ENCODE measurements at regions not wholly inside any gene's neighbourhood (a gene's known extent, or its start where the extent isn't known, plus 50 kb on each side); places are given as distances from the start of the nearest gene placed in this dataset.

GRCh38 chr13:60765700-60766411 lies 368.8 kb downstream of the TDRD3 start:
- Histone ChIP-seq H3K36me3 (no peaks in the 10 kb centered on the region), H4K20me1 (no peaks in the 10 kb centered on the region), H3K9ac (no peak overlapping the region), H3K4me1 (no peaks in the 10 kb centered on the region), H3K27me3 (0 out of 2 replicates have a peak, but pooled peaks cover 3% of the 10 kb centered on the region), H3K9me3 (no peaks in the 10 kb centered on the region), H3K4me2 (no peak overlapping the region), H3K4me3 (no peak overlapping the region), H3K27ac (no peak overlapping the region)
- TF ChIP-seq Cebpa-rat (IDR thresholded peaks at IDR 0.05), result no peak

- TF ChIP-seq Cebpa-rat (IDR thresholded peaks at IDR 0.05), result no peak
- Histone ChIP-seq H3K4me1 (no peaks in the 10 kb centered on the region), H3K4me2 (no peak overlapping the region), H4K20me1 (no peaks in the 10 kb centered on the region), H3K9ac (no peak overlapping the region), H3K36me3 (no peaks in the 10 kb centered on the region), H3K27ac (no peak overlapping the region), H3K4me3 (no peak overlapping the region), H3K27me3 (no peaks in the 10 kb centered on the region), H3K9me3 (no peaks in the 10 kb centered on the region)
These were observed 362.5 kb downstream of the TDRD3 start for GRCh38 chr13:60759499-60759898.

- H4K20me1 ChIP-seq, result no peaks in the 10 kb centered on the region
- H3K9me3 ChIP-seq, result no peaks in the 10 kb centered on the region
- H3K9ac ChIP-seq, result no peak overlapping the region
- TF ChIP-seq Cebpa-rat (IDR thresholded peaks at IDR 0.05), result no peak
- H3K27me3 ChIP-seq, result no peaks in the 10 kb centered on the region
- H3K36me3 ChIP-seq, result no peaks in the 10 kb centered on the region
- no peak overlapping the region for H3K4me2 ChIP-seq
- no peak overlapping the region for H3K27ac ChIP-seq
- no peaks in the 10 kb centered on the region for H3K4me1 ChIP-seq
- no peak overlapping the region for H3K4me3 ChIP-seq
These were observed 361.6 kb downstream of the TDRD3 start for GRCh38 chr13:60758637-60759036.

- TF ChIP-seq Cebpa-rat (IDR thresholded peaks at IDR 0.05), result no peak
- Histone ChIP-seq H3K9ac (no peak overlapping the region), H3K36me3 (no peaks in the 10 kb centered on the region), H3K4me2 (no peak overlapping the region), H3K4me3 (no peak overlapping the region), H3K27ac (no peak overlapping the region), H4K20me1 (no peaks in the 10 kb centered on the region), H3K4me1 (no peaks in the 10 kb centered on the region), H3K9me3 (no peaks in the 10 kb centered on the region), H3K27me3 (no peaks in the 10 kb centered on the region)
These were observed 360.6 kb downstream of the TDRD3 start for GRCh38 chr13:60757501-60758215.

GRCh38 chr13:60756306-60756705 lies 359.3 kb downstream of the TDRD3 start:
- Histone ChIP-seq H3K9me3 (no peaks in the 10 kb centered on the region), H3K9ac (no peak overlapping the region), H3K27ac (no peak overlapping the region), H4K20me1 (no peaks in the 10 kb centered on the region), H3K4me2 (no peak overlapping the region), H3K4me3 (no peak overlapping the region), H3K27me3 (no peaks in the 10 kb centered on the region), H3K4me1 (no peaks in the 10 kb centered on the region), H3K36me3 (no peaks in the 10 kb centered on the region)
- TF ChIP-seq Cebpa-rat (IDR thresholded peaks at IDR 0.05), result no peak

- Histone ChIP-seq H3K27me3 (no peaks in the 10 kb centered on the region), H3K4me3 (no peak overlapping the region), H3K27ac (no peak overlapping the region), H3K4me2 (no peak overlapping the region), H3K4me1 (no peaks in the 10 kb centered on the region), H3K9ac (no peak overlapping the region), H3K36me3 (no peaks in the 10 kb centered on the region), H4K20me1 (no peaks in the 10 kb centered on the region), H3K9me3 (no peaks in the 10 kb centered on the region)
- no peak for TF ChIP-seq Cebpa-rat (IDR thresholded peaks at IDR 0.05)
These were observed 358.6 kb downstream of the TDRD3 start for GRCh38 chr13:60755380-60756163.

- Histone ChIP-seq H3K4me2 (no peak overlapping the region), H3K27ac (no peak overlapping the region)
- TF ChIP-seq Cebpa-rat (IDR thresholded peaks at IDR 0.05), result no peak
These were observed 357.4 kb downstream of the TDRD3 start for GRCh38 chr13:60754211-60755090.

GRCh38 chr13:60753641-60754040 lies 356.6 kb downstream of the TDRD3 start:
- no peak overlapping the region for H3K4me3 ChIP-seq
- TF ChIP-seq Cebpa-rat (IDR thresholded peaks at IDR 0.05), result no peak
- no peak overlapping the region for H3K9ac ChIP-seq
- no peak overlapping the region for H3K4me2 ChIP-seq
- no peaks in the 10 kb centered on the region for H4K20me1 ChIP-seq
- no peaks in the 10 kb centered on the region for H3K27me3 ChIP-seq
- H3K4me1 ChIP-seq, result no peaks in the 10 kb centered on the region
- H3K27ac ChIP-seq, result no peak overlapping the region
- H3K36me3 ChIP-seq, result no peaks in the 10 kb centered on the region
- no peaks in the 10 kb centered on the region for H3K9me3 ChIP-seq

More at GRCh38 chr13:60754211-60755090, 357.4 kb downstream of the TDRD3 start:
- Histone ChIP-seq H3K9ac (no peak overlapping the region), H3K36me3 (no peaks in the 10 kb centered on the region), H3K4me3 (no peak overlapping the region), H3K9me3 (no peaks in the 10 kb centered on the region), H3K27me3 (no peaks in the 10 kb centered on the region), H4K20me1 (no peaks in the 10 kb centered on the region), H3K4me1 (no peaks in the 10 kb centered on the region)

- Histone ChIP-seq H3K27me3 (no peaks in the 10 kb centered on the region), H3K4me2 (no peak overlapping the region), H3K9ac (no peak overlapping the region), H3K36me3 (no peaks in the 10 kb centered on the region), H3K27ac (no peak overlapping the region), H3K4me3 (no peak overlapping the region), H4K20me1 (no peaks in the 10 kb centered on the region), H3K4me1 (no peaks in the 10 kb centered on the region), H3K9me3 (no peaks in the 10 kb centered on the region)
- no peak for TF ChIP-seq Cebpa-rat (IDR thresholded peaks at IDR 0.05)
These were observed 348.3 kb downstream of the TDRD3 start for GRCh38 chr13:60745343-60745742.

Data from BLaER1 (cell line).